ENCODE measurements at regions not wholly inside any gene's neighbourhood (a gene's known extent, or its start where the extent isn't known, plus 50 kb on each side); places are given as distances from the start of the nearest gene placed in this dataset.

GRCh38 chr22:22952531-22953280, 65.1 kb downstream of the IGLL5 start:
- intact Hi-C loops (cut with DNase I) = loop anchor here in 8 of 10 donors (5.0 to 10.0 kb wide), 7 partner anchors 100 to 488 kb away; no protein-coding TSS in a partner anchor
- ATAC-seq = no peak
- WGBS, 4 donors = 71 to 78% (median 76%) methylated on average over 5 to 6 of the region's 6 CpGs

GRCh38 chr22:22953791-22954190, 66.2 kb downstream of the IGLL5 start:
- peaks cover 0 to 65% (median 11%) of the 10 kb centered on the region in 9 donors for H3K27me3 ChIP-seq
- WGBS, 4 donors = 60 to 69% (median 67%) methylated on average over 5 of the region's 5 CpGs

More at GRCh38 chr22:22952531-22953280, 65.1 kb downstream of the IGLL5 start:
- Histone ChIP-seq H3K27me3 (peaks cover 0 to 60% (median 11%) of the 10 kb centered on the region in 9 donors), H3K4me1 (peaks cover 0 to 2% (median 0%) of the 10 kb centered on the region in 12 donors), H3K9me3 (peaks cover 0 to 6% (median 0%) of the 10 kb centered on the region in 12 donors), H3K36me3 (no peaks in the 10 kb centered on the region), H3K4me3 (no peak overlapping the region), H3K27ac (no peak overlapping the region)
- peak in 1 of 5 donors; percentile 10 for DNase-seq
- TF ChIP-seq, protein P1, sequence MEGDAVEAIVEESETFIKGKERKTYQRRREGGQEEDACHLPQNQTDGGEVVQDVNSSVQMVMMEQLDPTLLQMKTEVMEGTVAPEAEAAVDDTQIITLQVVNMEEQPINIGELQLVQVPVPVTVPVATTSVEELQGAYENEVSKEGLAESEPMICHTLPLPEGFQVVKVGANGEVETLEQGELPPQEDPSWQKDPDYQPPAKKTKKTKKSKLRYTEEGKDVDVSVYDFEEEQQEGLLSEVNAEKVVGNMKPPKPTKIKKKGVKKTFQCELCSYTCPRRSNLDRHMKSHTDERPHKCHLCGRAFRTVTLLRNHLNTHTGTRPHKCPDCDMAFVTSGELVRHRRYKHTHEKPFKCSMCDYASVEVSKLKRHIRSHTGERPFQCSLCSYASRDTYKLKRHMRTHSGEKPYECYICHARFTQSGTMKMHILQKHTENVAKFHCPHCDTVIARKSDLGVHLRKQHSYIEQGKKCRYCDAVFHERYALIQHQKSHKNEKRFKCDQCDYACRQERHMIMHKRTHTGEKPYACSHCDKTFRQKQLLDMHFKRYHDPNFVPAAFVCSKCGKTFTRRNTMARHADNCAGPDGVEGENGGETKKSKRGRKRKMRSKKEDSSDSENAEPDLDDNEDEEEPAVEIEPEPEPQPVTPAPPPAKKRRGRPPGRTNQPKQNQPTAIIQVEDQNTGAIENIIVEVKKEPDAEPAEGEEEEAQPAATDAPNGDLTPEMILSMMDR (IDR thresholded peaks at IDR 0.05) = no peak
- no peak for TF ChIP-seq POLR2A (IDR thresholded peaks at IDR 0.05)

DNA sequence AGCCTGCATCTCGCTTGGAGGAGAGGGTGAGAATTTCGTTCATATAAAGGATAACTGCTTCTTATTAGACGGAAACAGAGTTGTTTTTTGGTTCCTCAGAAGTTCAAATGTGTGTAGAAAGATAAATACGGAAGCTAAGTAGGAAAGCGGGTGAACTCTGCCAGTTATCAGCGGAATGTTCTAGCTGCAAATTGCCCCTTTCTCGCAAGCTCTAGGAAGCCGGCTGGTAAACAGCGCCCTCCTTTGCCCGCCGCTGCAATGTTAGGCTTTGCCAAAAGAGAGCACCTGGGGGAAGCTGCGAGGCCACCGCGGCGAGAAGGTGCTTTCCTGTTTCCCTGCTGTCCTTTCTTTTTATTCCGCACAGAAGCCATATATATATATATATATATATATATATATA, 67.0 kb downstream of the IGLL5 start:
- DNase-seq (peak in 1 of 5 donors; percentile 52), ATAC-seq (no peak)
- no peak for TF ChIP-seq POLR2A (IDR thresholded peaks at IDR 0.05)
- TF ChIP-seq, protein P1 (IDR thresholded peaks at IDR 0.05) = no peak
- intact Hi-C loops (cut with DNase I) = loop anchor here (2.0 to 10.0 kb wide), 12 partner anchors 102 to 492 kb away; no protein-coding TSS in a partner anchor
- no peaks in the 10 kb centered on the region for H3K36me3 ChIP-seq
- no peak overlapping the region for H3K4me3 ChIP-seq
- 9 to 24% (median 17%) methylated on average over 16 of the region's 16 CpGs for WGBS, 4 donors
- H3K9me3 ChIP-seq = peaks cover 0 to 6% (median 0%) of the 10 kb centered on the region in 12 donors
- H3K27ac ChIP-seq = no peak overlapping the region
- H3K4me1 ChIP-seq = peaks cover 0 to 4% (median 3%) of the 10 kb centered on the region in 12 donors
- H3K27me3 ChIP-seq = peaks cover 0 to 62% (median 11%) of the 10 kb centered on the region in 9 donors

More at GRCh38 chr22:22953791-22954190, 66.2 kb downstream of the IGLL5 start:
- Histone ChIP-seq H3K4me3 (no peak overlapping the region), H3K4me1 (no peaks in the 10 kb centered on the region), H3K36me3 (no peaks in the 10 kb centered on the region), H3K9me3 (peaks cover 0 to 6% (median 0%) of the 10 kb centered on the region in 12 donors), H3K27ac (no peak overlapping the region)
- TF ChIP-seq, protein P1 (IDR thresholded peaks at IDR 0.05) = no peak
- no peak for TF ChIP-seq POLR2A (IDR thresholded peaks at IDR 0.05)
- DNase-seq = no peak
- no peak for ATAC-seq
- intact Hi-C loops (cut with DNase I) = loop anchor here in 9 of 10 donors (2.0 to 10.0 kb wide), 8 partner anchors 101 to 489 kb away; no protein-coding TSS in a partner anchor

- H3K27me3 ChIP-seq = peaks cover 0 to 57% (median 11%) of the 10 kb centered on the region in 9 donors
- DNase-seq (no peak), ATAC-seq (no peak)
- intact Hi-C loops (cut with DNase I) = loop anchor here (2.0 to 10.0 kb wide), 10 partner anchors 107 to 493 kb away; no protein-coding TSS in a partner anchor
- WGBS, 4 donors = 55 to 68% (median 59%) methylated on average over 5 of the region's 5 CpGs
- H3K9me3 ChIP-seq = peaks cover 0 to 6% (median 0%) of the 10 kb centered on the region in 12 donors
- peaks cover 0 to 9% (median 6%) of the 10 kb centered on the region in 12 donors for H3K4me1 ChIP-seq
- TF ChIP-seq, protein P1 (IDR thresholded peaks at IDR 0.05) = no peak
- no peak for TF ChIP-seq POLR2A (IDR thresholded peaks at IDR 0.05)
- H3K27ac ChIP-seq = no peak overlapping the region
- no peak overlapping the region for H3K4me3 ChIP-seq
- no peaks in the 10 kb centered on the region for H3K36me3 ChIP-seq
Measured at GRCh38 chr22:22955276-22955798, 67.7 kb downstream of the IGLL5 start.
